Osteocyte (in vitro differentiated cells): ENCODE measurements at regions not wholly inside any gene's neighbourhood (a gene's known extent, or its start where the extent isn't known, plus 50 kb on each side); places are given as distances from the start of the nearest gene placed in this dataset.

Experiments used
- DNase-seq: peaks from one replicate; pipeline ENCODE4 v3.0.0; 2021; ENCODE audit warnings: mixed read lengths; ENCODE audit not compliant: unreplicated experiment; ENCODE audit errors: extremely low spot score
- H3K27ac Mint-ChIP-seq: one replicate; pipeline ENCODE4 v1.8.0; 2021; ENCODE audit warnings: mild to moderate bottlenecking, mixed read lengths; ENCODE audit not compliant: unreplicated experiment
- H3K27me3 Mint-ChIP-seq: one replicate; pipeline ENCODE4 v1.8.0; 2021; ENCODE audit warnings: mixed read lengths; ENCODE audit not compliant: unreplicated experiment
- H3K36me3 Mint-ChIP-seq: one replicate; pipeline ENCODE4 v1.8.0; 2021; ENCODE audit warnings: mixed read lengths; ENCODE audit not compliant: unreplicated experiment
- H3K4me1 Mint-ChIP-seq: one replicate; pipeline ENCODE4 v1.8.0; 2021; ENCODE audit warnings: mixed read lengths; ENCODE audit not compliant: unreplicated experiment
- H3K4me3 Mint-ChIP-seq: one replicate; pipeline ENCODE4 v1.8.0; 2021; ENCODE audit warnings: mild to moderate bottlenecking, moderate library complexity, mixed read lengths; ENCODE audit not compliant: unreplicated experiment
- H3K9me3 Mint-ChIP-seq: one replicate; pipeline ENCODE4 v1.8.0; 2021; ENCODE audit warnings: mixed read lengths; ENCODE audit not compliant: unreplicated experiment
- CTCF ChIP-seq: fragments of 200-600 bp; sonication (generic); IDR thresholded peaks from 2 replicates; pipeline ENCODE4 v1.5.0; 2021; ENCODE audit warnings: antibody characterized with exemption, mild to moderate bottlenecking, moderate library complexity

- Mint-ChIP-seq H3K4me1 (no peaks in the 10 kb centered on the region), H3K4me3 (no peak overlapping the region), H3K27me3 (no peaks in the 10 kb centered on the region), H3K27ac (no peak overlapping the region), H3K36me3 (no peaks in the 10 kb centered on the region), H3K9me3 (peaks cover 16% of the 10 kb centered on the region)
- no peak for DNase-seq
- no peak for TF ChIP-seq CTCF
Measured at GRCh38 chr2:22037274-22037673, 913.5 kb downstream of the TDRD15 start.

DNA sequence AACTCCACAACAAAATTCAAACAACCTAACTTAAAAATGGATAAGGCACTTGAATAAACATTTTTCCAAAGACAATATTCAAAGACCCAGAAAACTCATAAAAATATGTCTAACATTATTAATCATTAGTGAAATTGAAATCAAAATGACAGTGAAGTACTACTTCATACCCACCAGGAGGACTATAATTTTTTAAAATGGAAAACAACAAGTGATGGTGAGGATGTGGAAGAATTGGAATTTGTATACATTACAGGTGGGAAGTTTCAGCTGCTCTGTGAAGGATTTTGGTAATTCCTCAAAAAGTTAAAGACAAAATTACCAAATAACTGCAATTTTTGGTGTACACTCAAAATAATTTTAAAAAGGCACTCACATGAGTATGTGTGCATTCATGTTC lies 920.0 kb downstream of the TDRD15 start:
- Mint-ChIP-seq H3K27me3 (no peaks in the 10 kb centered on the region), H3K4me1 (no peaks in the 10 kb centered on the region), H3K36me3 (no peaks in the 10 kb centered on the region), H3K9me3 (peaks cover 18% of the 10 kb centered on the region), H3K4me3 (no peak overlapping the region), H3K27ac (no peak overlapping the region)
- DNase-seq: no peak
- TF ChIP-seq CTCF: no peak

DNA sequence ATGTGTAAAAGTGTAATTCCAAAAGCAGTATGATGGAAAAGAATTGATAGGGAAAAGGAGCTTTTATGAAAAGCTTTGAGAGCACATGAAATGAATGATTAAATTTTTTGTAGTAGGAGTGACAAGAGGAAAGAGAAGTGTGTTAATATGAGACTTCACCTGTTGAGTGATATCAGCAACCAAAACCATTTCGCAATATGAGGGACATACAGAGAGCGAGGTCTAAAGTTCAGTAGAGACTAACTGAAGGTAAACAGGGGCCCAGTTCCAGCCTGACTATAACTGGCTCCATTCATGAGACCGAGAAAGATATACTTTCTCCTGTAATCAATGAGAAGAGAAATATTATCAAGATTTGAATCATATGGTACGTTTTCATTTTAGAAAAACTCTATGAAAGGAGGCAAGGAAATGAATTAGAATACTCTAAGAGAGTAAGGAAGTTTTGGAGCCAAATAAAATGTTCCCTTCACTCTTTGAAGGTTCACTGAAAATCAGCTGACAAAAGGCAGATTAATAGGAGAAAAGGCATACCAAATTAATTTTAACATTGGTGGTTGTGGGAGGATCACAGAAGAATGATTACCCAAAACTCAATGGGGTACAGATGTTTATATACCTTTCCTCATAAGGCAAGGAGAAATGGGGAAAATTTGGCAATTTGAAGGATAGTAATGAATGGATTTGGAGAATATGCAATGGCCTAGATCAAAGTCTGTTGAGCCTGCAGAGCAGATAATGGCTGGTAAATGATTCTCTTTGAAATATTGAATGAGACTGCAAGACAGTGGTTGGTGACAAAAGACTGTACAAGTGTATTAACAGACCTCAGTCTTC lies 932.2 kb downstream of the TDRD15 start:
- Mint-ChIP-seq H3K36me3 (no peaks in the 10 kb centered on the region), H3K4me1 (no peaks in the 10 kb centered on the region), H3K27me3 (no peaks in the 10 kb centered on the region), H3K27ac (no peak overlapping the region), H3K9me3 (peaks cover 6% of the 10 kb centered on the region), H3K4me3 (no peak overlapping the region)
- no peak for TF ChIP-seq CTCF
- no peak for DNase-seq

GRCh38 chr2:22056621-22057132 lies 932.9 kb downstream of the TDRD15 start:
- Mint-ChIP-seq H3K27ac (no peak overlapping the region), H3K27me3 (no peaks in the 10 kb centered on the region), H3K36me3 (no peaks in the 10 kb centered on the region), H3K9me3 (no peaks in the 10 kb centered on the region), H3K4me3 (no peak overlapping the region), H3K4me1 (no peaks in the 10 kb centered on the region)
- no peak for DNase-seq
- no peak for TF ChIP-seq CTCF

DNA sequence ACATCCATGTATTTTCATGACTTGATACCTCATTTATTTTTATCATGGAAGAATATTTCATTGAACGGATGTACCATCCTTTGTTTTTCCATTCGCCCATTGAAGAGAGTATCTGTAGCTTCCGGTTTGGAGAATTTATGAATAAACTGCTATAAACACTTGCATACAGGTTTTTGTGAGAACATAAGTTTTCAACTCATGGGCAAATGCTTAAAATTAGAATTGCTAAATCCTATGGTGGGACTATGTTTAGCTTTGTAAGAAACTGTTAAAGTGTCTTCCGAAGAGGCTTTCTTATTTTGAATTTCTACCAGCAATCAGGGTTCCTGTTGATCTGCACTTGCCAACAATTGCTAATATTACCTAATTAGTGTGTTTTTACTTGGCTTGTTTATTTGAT lies 938.9 kb downstream of the TDRD15 start:
- no peaks in the 10 kb centered on the region for H3K9me3 Mint-ChIP-seq
- H3K36me3 Mint-ChIP-seq: no peaks in the 10 kb centered on the region
- no peak for TF ChIP-seq CTCF
- H3K27ac Mint-ChIP-seq: no peak overlapping the region
- H3K27me3 Mint-ChIP-seq: no peaks in the 10 kb centered on the region
- no peaks in the 10 kb centered on the region for H3K4me1 Mint-ChIP-seq
- H3K4me3 Mint-ChIP-seq: no peak overlapping the region
- no peak for DNase-seq
